Tibial artery (tissue), 4 donors: ENCODE measurements at regions not wholly inside any gene's neighbourhood (a gene's known extent, or its start where the extent isn't known, plus 50 kb on each side); places are given as distances from the start of the nearest gene placed in this dataset.

Experiments used
- DNase-seq, 2 donors: peaks; one replicate each; pipeline ENCODE4 v3.0.0-alpha.2; 2019
- H3K27ac ChIP-seq, 2 donors: fragments of 200-600 bp; sonication (generic) in 1 of 2; 1 replicate in 1 of 2; 2 replicates in 1 of 2; pipeline ENCODE4 v1.5.1; 2018 to 2019; ENCODE audit warnings: mild to moderate bottlenecking in 1 of 2
- H3K27me3 ChIP-seq, 2 donors: fragments of 200-600 bp; sonication (generic) in 1 of 2; one replicate each; pipeline versions ENCODE4 v1.5.1 to v1.6.0; 2016 to 2019
- H3K36me3 ChIP-seq, 3 donors: fragments of 200-600 bp; sonication (generic) in 2 of 3; one replicate each; pipeline ENCODE4 v1.5.1; 2016 to 2019; ENCODE audit warnings: mild to moderate bottlenecking in 2 of 3
- H3K4me1 ChIP-seq, 4 donors: fragments of 200-600 bp; sonication (generic) in 2 of 4; 1 replicate in 3 of 4; 2 replicates in 1 of 4; pipeline ENCODE4 v1.5.1; 2016 to 2019
- H3K4me3 ChIP-seq, 2 donors: fragments of 200-600 bp; sonication (generic) in 1 of 2; 1 replicate in 1 of 2; 2 replicates in 1 of 2; pipeline ENCODE4 v1.5.1; 2018 to 2019; ENCODE audit warnings: mild to moderate bottlenecking in 2 of 2
- H3K9me3 ChIP-seq, 3 donors: fragments of 200-600 bp; sonication (generic) in 1 of 3; one replicate each; pipeline ENCODE4 v1.5.1; 2016 to 2019
- intact Hi-C: fragments of 100-400 bp; cut with DNase I; formaldehyde crosslinking; loops from one replicate; pipeline ENCODE4 v1.15.0; 2023; ENCODE audit warnings: low total_unique reads
- TF ChIP-seq, protein P1 (sequence below), 2 experiments: fragments of 200-600 bp in 1 of 2; fragments of 450-650 bp in 1 of 2; IDR thresholded peaks; one replicate each; pipeline ENCODE4 v1.5.1; 2017 to 2019; ENCODE audit warnings: antibody characterized with exemption in 2 of 2, mild to moderate bottlenecking in 1 of 2, moderate library complexity in 1 of 2

DNA sequence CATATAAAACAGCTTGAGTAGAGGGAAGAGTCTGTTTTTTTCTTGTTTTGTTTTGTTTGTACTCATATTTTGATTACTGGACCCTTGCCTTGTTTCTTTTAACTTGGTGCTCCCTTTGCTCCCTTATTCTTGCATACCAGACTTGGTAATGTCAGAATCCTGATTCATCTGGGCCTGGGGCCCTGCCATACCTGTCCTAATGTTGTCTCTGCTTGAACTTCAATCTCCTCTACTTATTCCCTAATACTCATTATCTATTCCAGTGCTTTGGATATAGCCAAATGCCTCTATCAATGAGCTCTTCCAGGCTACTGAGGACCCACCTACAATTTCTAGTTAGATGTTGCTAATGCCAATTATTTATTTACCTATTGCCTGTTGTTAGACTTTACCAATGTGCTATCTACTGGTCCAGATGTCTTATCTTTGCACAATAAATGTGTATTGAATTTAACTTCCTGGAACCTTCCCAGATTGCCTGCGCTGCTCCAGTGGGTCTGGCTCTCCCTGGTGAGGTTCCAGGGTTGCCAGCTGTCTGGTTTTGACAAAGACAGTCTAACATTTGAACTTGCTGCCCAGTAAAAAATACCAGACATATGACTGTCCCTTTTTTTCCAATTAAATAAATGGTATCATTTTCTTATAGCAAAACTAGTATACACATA, 64.4 kb upstream of the ACSL4 start:
- TF ChIP-seq, protein P1, sequence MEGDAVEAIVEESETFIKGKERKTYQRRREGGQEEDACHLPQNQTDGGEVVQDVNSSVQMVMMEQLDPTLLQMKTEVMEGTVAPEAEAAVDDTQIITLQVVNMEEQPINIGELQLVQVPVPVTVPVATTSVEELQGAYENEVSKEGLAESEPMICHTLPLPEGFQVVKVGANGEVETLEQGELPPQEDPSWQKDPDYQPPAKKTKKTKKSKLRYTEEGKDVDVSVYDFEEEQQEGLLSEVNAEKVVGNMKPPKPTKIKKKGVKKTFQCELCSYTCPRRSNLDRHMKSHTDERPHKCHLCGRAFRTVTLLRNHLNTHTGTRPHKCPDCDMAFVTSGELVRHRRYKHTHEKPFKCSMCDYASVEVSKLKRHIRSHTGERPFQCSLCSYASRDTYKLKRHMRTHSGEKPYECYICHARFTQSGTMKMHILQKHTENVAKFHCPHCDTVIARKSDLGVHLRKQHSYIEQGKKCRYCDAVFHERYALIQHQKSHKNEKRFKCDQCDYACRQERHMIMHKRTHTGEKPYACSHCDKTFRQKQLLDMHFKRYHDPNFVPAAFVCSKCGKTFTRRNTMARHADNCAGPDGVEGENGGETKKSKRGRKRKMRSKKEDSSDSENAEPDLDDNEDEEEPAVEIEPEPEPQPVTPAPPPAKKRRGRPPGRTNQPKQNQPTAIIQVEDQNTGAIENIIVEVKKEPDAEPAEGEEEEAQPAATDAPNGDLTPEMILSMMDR (IDR thresholded peaks at IDR 0.05): no peak
- intact Hi-C loops: no loop called here
- Histone ChIP-seq H3K4me3 (no peak overlapping the region), H3K9me3 (no peaks in the 10 kb centered on the region), H3K36me3 (no peaks in the 10 kb centered on the region), H3K27me3 (no peaks in the 10 kb centered on the region), H3K27ac (no peak overlapping the region), H3K4me1 (no peaks in the 10 kb centered on the region)
- DNase-seq: no peak

DNA sequence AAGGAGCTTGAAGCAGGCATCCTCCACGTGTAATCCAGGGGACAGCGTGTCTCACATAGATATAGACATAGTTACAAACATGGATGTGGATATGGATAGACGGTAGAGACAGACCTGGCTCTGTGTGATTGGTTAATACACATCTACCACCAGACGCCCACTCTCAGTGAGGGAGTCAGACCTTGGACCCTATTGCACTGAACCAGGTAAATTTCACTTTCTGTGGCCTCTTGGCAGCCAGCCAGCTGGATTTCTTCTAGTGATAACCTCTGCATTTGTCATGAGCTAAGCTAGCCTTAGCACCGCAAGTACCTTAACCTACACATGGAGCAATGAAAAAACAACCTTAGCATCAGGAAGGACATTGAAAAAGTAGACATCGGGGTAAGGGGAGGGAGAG, 79.2 kb upstream of the ACSL4 start:
- H3K9me3 ChIP-seq: no peaks in the 10 kb centered on the region
- no peaks in the 10 kb centered on the region for H3K27me3 ChIP-seq
- H3K4me1 ChIP-seq: no peaks in the 10 kb centered on the region
- no peaks in the 10 kb centered on the region for H3K36me3 ChIP-seq
- DNase-seq: no peak
- intact Hi-C loops: no loop called here
- TF ChIP-seq, protein P1 (IDR thresholded peaks at IDR 0.05): no peak
- no peak overlapping the region for H3K27ac ChIP-seq
- no peak overlapping the region for H3K4me3 ChIP-seq

DNA sequence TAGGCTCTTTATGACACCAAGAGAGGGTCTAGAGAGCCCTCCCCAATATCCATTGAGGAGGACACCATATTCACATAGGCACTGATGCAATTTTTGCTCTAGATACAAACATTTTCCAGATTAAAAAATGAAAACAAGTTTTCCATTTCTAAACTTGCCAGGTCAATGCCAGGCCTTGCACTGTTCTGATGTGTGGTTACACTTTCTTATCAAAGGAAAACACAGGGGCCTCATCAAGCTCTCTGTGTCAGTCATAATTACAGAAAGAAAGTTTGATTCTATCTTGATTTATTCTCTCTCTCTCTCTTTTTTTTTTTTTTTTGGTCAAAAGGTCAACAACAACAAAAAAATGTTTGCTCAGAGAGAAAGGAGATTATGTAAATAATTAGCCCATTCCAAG, 80.2 kb upstream of the ACSL4 start:
- no peaks in the 10 kb centered on the region for H3K27me3 ChIP-seq
- intact Hi-C loops: no loop called here
- H3K36me3 ChIP-seq: no peaks in the 10 kb centered on the region

DNA sequence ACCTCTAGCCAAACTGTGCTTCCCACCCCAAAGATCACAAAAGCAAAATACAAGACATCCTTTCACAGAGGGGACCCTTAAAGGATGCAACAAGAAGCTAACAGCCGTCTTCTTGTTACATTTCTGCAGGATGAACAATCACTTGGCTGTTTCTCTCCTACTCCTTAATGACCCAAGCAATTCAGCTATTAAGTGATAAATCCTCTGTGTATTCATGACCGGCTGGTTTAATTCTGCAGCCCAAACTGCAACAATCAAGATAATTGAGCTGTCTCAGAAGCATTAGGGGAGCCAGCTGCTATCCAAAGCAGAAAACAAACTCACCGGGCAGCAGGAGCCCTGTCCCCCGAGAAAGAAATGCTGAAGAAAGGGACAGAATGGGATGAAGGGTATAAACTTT, 85.9 kb upstream of the ACSL4 start:
- intact Hi-C loops: no loop called here

More for the DNA sequence above, 80.2 kb upstream of the ACSL4 start:
- Histone ChIP-seq H3K4me1 (no peaks in the 10 kb centered on the region), H3K4me3 (no peak overlapping the region), H3K9me3 (no peaks in the 10 kb centered on the region), H3K27ac (no peak overlapping the region)
- TF ChIP-seq, protein P1 (IDR thresholded peaks at IDR 0.05): no peak
- no peak for DNase-seq

DNA sequence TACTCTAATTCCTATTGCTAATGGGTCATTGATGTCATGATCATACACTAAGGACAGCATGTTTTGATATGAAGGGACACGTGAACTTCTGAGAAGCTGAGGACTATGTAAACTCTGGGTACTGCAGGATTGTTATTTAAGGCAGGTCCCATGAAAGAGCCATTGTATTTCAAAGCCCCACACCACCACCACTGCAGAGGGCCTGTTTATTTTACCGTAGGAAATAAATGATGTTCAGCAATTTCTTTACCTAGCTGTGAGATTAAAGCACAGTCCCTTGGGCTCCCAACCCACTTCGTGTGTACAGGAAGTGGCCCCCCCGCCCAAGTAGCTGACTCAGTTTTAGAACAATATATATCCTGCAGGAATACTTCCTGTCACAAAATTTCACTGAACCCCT, 89.8 kb upstream of the ACSL4 start:
- no peak for DNase-seq
- Histone ChIP-seq H3K27ac (no peak overlapping the region), H3K9me3 (no peaks in the 10 kb centered on the region), H3K36me3 (no peaks in the 10 kb centered on the region), H3K4me3 (no peak overlapping the region), H3K4me1 (no peaks in the 10 kb centered on the region), H3K27me3 (no peaks in the 10 kb centered on the region)
- TF ChIP-seq, protein P1 (IDR thresholded peaks at IDR 0.05): no peak
- intact Hi-C loops: no loop called here

More for the DNA sequence above, 85.9 kb upstream of the ACSL4 start:
- Histone ChIP-seq H3K27me3 (no peaks in the 10 kb centered on the region), H3K27ac (no peak overlapping the region), H3K9me3 (no peaks in the 10 kb centered on the region), H3K4me3 (no peak overlapping the region), H3K36me3 (no peaks in the 10 kb centered on the region), H3K4me1 (no peaks in the 10 kb centered on the region)
- no peak for DNase-seq
- TF ChIP-seq, protein P1 (IDR thresholded peaks at IDR 0.05): no peak
